Neural cell (in vitro differentiated cells): ENCODE measurements at regions not wholly inside any gene's neighbourhood (a gene's known extent, or its start where the extent isn't known, plus 50 kb on each side); places are given as distances from the start of the nearest gene placed in this dataset.
A peak's percentile ranks its signal among the peaks of the same experiment; 100 is the strongest.

ENCODE experiments used
- H2AFZ ChIP-seq: fragments of 200-600, 300-800 bp; sonication (generic), shearing (Covaris generic); 2 replicates; pipeline ENCODE4 v1.6.0; 2014; ENCODE audit warnings: low read depth, mild to moderate bottlenecking, antibody characterized with exemption, low read length, moderate library complexity
- H3F3A ChIP-seq: fragments of 200-600 bp; shearing (Covaris generic); 2 replicates; pipeline ENCODE4 v1.6.1; 2016; ENCODE audit warnings: mild to moderate bottlenecking, moderate library complexity, mixed read lengths, antibody characterized with exemption, low read length; ENCODE audit not compliant: insufficient read depth, poor library complexity, severe bottlenecking
- H3K27ac ChIP-seq: fragments of 200-600, 300-800 bp; sonication (generic), shearing (Covaris generic); 2 replicates; pipeline ENCODE4 v1.5.1; 2014; ENCODE audit warnings: mild to moderate bottlenecking, low read length, moderate library complexity
- H3K27me3 ChIP-seq: fragments of 300-800, 200-600 bp; sonication (generic), shearing (Covaris generic); 2 replicates; pipeline ENCODE4 v1.6.0; 2014; ENCODE audit warnings: mild to moderate bottlenecking, low read depth, low read length, moderate library complexity; ENCODE audit not compliant: insufficient read depth
- H3K36me3 ChIP-seq: fragments of 300-800, 200-600 bp; sonication (generic), shearing (Covaris generic); 2 replicates; pipeline ENCODE4 v1.5.1; 2014; ENCODE audit warnings: mild to moderate bottlenecking, antibody characterized with exemption, low read length, moderate library complexity; ENCODE audit not compliant: insufficient read depth
- H3K4me2 ChIP-seq: fragments of 300-800, 200-600 bp; sonication (generic), shearing (Covaris generic); 2 replicates; pipeline ENCODE4 v1.6.0; 2014; ENCODE audit warnings: mild to moderate bottlenecking, low read length
- H3K4me3 ChIP-seq: fragments of 300-800, 200-600 bp; sonication (generic), shearing (Covaris generic); 2 replicates; pipeline ENCODE4 v1.5.1; 2014; ENCODE audit warnings: mild to moderate bottlenecking, low read length, moderate library complexity
- H3K79me2 ChIP-seq: fragments of 200-600 bp; shearing (Covaris generic); replicated peaks from 2 replicates; pipeline ENCODE4 v1.6.0; 2014; ENCODE audit warnings: mild to moderate bottlenecking, low read length, moderate library complexity; ENCODE audit not compliant: insufficient read depth
- H3K9ac ChIP-seq: fragments of 300-800, 200-600 bp; sonication (generic), shearing (Covaris generic); 2 replicates; pipeline ENCODE4 v1.6.1; 2016; ENCODE audit warnings: mild to moderate bottlenecking, low read length, mixed read lengths
- H3K9me2 ChIP-seq: fragments of 200-600 bp; shearing (Covaris generic); 2 replicates; pipeline ENCODE4 v1.6.1; 2016; ENCODE audit warnings: mild to moderate bottlenecking, low read length, mixed read lengths; ENCODE audit not compliant: insufficient read depth
- H3K9me3 ChIP-seq: fragments of 200-600, 300-800 bp; sonication (generic), shearing (Covaris generic); 2 replicates; pipeline ENCODE4 v1.6.1; 2016; ENCODE audit warnings: mild to moderate bottlenecking, mixed run types, low read length, moderate library complexity, mixed read lengths
- H4K20me1 ChIP-seq: fragments of 200-600 bp; shearing (Covaris generic); 2 replicates; pipeline ENCODE4 v1.6.1; 2016; ENCODE audit warnings: mild to moderate bottlenecking, mixed run types; ENCODE audit not compliant: insufficient read depth
- EP300 ChIP-seq: fragments of 450-650 bp; conservative IDR thresholded peaks from 2 replicates; pipeline ENCODE4 v1.6.1; 2014; ENCODE audit warnings: antibody characterized with exemption, mild to moderate bottlenecking, moderate library complexity; ENCODE audit not compliant: poor library complexity, severe bottlenecking
- MXI1 ChIP-seq: fragments of 450-650 bp; conservative IDR thresholded peaks from 2 replicates; pipeline ENCODE4 v1.6.1; 2014; ENCODE audit warnings: antibody characterized with exemption, mild to moderate bottlenecking; ENCODE audit not compliant: poor library complexity, severe bottlenecking
- POLR2AphosphoS5 ChIP-seq: IDR thresholded peaks from 2 replicates; pipeline ENCODE4 v1.6.1; 2012
- RAD21 ChIP-seq: fragments of 450-650 bp; conservative IDR thresholded peaks from 2 replicates; pipeline ENCODE4 v1.6.1; 2014; ENCODE audit warnings: antibody characterized with exemption, mild to moderate bottlenecking, moderate library complexity
- REST ChIP-seq: IDR thresholded peaks from 2 replicates; pipeline ENCODE4 v1.6.1; 2012; ENCODE audit warnings: borderline replicate concordance
- SMC3 ChIP-seq: fragments of 450-650 bp; conservative IDR thresholded peaks from 2 replicates; pipeline ENCODE4 v1.6.1; 2014; ENCODE audit warnings: antibody characterized with exemption, mild to moderate bottlenecking, moderate library complexity; ENCODE audit not compliant: poor library complexity
- TAF1 ChIP-seq: IDR thresholded peaks from 2 replicates; pipeline ENCODE4 v1.6.1; 2012; ENCODE audit warnings: low read depth
- TF ChIP-seq, protein P1 (sequence below): fragments of 450-650 bp; IDR thresholded peaks from 2 replicates; pipeline ENCODE4 v1.5.1; 2014; ENCODE audit warnings: antibody characterized with exemption, mild to moderate bottlenecking, moderate library complexity; ENCODE audit not compliant: poor library complexity, severe bottlenecking

GRCh38 chr4:67218883-67219282 is 326.4 kb downstream of the CENPC start:
- no peak overlapping the region for H3K4me2 ChIP-seq
- no peaks in the 10 kb centered on the region for H3K36me3 ChIP-seq
- no peak overlapping the region for H3K9ac ChIP-seq
- H3K27me3 ChIP-seq, result no peaks in the 10 kb centered on the region
- no peaks in the 10 kb centered on the region for H3K9me2 ChIP-seq
- H3K27ac ChIP-seq, result no peak overlapping the region
- H4K20me1 ChIP-seq, result no peaks in the 10 kb centered on the region
- peaks cover 4% of the 10 kb centered on the region for H3F3A ChIP-seq
- no peak overlapping the region for H3K4me3 ChIP-seq
- H3K9me3 ChIP-seq, result no peaks in the 10 kb centered on the region
- TF ChIP-seq REST (no peak), EP300 (no peak), TAF1 (no peak), POLR2AphosphoS5 (no peak)
- TF ChIP-seq, protein P1, sequence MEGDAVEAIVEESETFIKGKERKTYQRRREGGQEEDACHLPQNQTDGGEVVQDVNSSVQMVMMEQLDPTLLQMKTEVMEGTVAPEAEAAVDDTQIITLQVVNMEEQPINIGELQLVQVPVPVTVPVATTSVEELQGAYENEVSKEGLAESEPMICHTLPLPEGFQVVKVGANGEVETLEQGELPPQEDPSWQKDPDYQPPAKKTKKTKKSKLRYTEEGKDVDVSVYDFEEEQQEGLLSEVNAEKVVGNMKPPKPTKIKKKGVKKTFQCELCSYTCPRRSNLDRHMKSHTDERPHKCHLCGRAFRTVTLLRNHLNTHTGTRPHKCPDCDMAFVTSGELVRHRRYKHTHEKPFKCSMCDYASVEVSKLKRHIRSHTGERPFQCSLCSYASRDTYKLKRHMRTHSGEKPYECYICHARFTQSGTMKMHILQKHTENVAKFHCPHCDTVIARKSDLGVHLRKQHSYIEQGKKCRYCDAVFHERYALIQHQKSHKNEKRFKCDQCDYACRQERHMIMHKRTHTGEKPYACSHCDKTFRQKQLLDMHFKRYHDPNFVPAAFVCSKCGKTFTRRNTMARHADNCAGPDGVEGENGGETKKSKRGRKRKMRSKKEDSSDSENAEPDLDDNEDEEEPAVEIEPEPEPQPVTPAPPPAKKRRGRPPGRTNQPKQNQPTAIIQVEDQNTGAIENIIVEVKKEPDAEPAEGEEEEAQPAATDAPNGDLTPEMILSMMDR, result no peak
- no peaks in the 10 kb centered on the region for H3K79me2 ChIP-seq
- no peak overlapping the region for H2AFZ ChIP-seq

DNA sequence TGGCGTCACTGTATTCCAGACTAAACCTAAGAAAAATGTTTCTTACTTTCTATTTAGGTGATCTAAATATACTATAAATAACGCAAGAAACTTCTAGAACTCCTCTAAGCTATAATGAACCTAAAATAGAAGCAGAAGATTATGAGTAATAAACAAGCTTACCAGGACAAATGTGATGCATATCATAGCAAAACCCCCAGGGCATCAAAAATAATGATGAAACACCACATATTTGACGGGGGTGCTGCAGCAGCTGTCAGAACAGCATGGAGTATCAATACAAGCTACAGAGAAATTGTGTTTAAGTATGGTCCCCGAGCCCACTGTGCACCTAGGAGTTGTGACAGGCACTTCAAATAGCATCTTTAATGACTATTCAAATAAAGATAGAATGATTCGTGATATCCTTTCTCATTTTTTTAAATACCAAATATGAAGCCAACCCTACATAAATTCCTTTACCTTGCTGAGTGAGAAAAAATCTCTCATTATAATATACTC is 337.3 kb downstream of the CENPC start:
- Histone ChIP-seq H3K27me3 (no peaks in the 10 kb centered on the region), H3K9me3 (no peaks in the 10 kb centered on the region), H3F3A (no peaks in the 10 kb centered on the region), H3K79me2 (no peaks in the 10 kb centered on the region), H3K36me3 (no peaks in the 10 kb centered on the region), H3K9me2 (no peaks in the 10 kb centered on the region), H3K27ac (no peak overlapping the region), H3K4me2 (no peak overlapping the region), H4K20me1 (no peaks in the 10 kb centered on the region), H3K4me3 (peak overlapping the region; percentile 15), H3K9ac (no peak overlapping the region), H2AFZ (no peak overlapping the region)
- TF ChIP-seq EP300, result peak; percentile 60
- no peak for TF ChIP-seq MXI1
- no peak for TF ChIP-seq SMC3
- no peak for TF ChIP-seq REST
- TF ChIP-seq RAD21, result no peak
- TF ChIP-seq TAF1, result no peak
- TF ChIP-seq POLR2AphosphoS5, result peak; percentile 68
